Activated CD4-positive, CD25-positive, alpha-beta regulatory T cell treated with anti-CD3 and anti-CD28 coated beads, Interleukin-2, amount 50 U/mL, for 24 hours (primary cell): ENCODE measurements at regions not wholly inside any gene's neighbourhood (a gene's known extent, or its start where the extent isn't known, plus 50 kb on each side); places are given as distances from the start of the nearest gene placed in this dataset.

ENCODE experiments used
- ATAC-seq, 2 donors: fragments of 150-1000 bp; cut with Tn5 transposase; one replicate each; pipeline ENCODE4 v1.10.0; 2021; ENCODE audit warnings: mild to moderate bottlenecking in 1 of 2, moderate library complexity in 1 of 2

DNA sequence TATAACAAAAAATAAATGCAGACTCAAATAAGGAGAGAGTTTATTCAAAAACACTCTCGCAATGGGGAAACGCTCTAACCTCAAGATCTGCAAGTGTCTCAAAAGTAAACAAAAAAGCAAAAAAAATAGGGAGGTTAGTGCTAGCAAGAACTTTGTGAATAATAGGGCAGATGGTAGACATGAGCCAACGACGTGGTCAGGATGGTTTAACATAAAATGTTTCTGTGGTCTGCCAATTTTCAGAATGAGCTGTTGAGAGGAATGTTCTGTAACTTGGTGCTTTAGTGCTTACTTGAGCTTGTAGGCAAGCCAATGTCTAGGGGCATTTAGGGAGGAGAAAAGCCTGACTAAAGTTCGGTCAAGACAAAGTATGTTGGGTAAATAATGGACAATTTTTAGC, 1813.9 kb upstream of the CDH6 start:
- ATAC-seq = no peak

DNA sequence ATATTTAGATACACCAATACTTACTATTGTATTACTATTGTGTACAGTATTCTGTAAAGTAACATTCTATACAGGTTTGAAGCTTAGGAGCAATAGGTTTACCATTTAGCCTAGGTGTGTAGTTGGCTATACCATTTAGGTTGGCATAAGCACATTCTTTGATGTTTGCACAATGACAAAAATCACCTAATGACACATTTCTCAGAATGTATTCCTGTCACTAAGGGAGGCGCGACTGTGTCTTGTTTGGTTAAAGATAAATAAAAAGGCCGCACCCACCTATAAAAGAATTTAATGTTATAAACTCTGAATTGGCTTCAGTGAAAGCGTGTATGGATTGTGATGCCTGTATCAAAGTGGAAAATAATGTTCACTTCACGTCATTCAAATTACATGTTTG, 1815.4 kb upstream of the CDH6 start:
- ATAC-seq = no peak

DNA sequence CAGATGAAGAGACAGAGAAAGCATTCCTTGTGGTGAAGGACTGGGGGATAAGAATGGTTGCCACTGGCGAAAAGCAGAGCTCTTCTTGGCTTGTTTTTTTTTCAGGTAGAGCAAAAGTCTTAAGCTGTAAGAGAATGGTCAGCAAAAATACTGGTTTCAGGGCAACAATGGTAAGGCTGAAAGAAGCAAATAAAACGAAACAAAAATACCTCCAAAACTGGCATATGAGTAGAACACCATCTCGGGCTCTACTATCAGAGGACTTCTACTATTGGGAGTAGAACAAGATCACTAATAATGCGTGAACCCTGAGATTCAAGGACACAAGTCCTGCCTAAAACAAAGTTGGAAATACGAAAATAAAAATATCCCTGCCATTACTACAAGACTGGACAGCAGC, 1823.2 kb upstream of the CDH6 start:
- ATAC-seq = no peak

DNA sequence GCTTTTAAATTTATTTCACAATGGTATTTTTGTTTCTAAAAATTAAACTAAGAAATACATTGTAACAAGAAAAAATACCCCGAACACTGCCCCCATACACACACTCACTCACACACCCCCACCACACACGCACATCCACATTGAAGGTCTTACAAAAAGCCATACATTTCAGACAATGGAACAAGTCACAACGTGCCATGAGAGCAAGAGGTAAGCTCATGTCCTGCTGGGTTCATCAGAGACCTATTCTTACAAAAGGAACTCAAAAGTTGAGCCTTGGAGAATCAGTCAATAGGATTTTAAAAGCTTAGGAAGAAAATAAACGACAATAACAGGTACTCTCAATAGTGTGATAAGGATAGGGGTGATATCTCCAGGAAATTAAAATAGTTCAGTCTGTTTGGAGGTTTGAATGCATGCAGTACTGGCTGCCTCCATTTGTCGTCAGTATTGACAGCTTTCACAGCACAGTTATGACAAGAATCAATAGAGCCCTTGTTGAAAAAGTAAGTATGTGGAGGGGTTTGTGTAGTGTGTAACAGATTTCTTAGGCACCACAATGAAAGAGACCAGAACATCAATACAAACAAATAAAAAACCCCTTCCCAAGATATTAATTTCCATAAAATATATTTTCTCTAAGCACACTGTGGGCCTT, 1826.2 kb upstream of the CDH6 start:
- no peak for ATAC-seq

DNA sequence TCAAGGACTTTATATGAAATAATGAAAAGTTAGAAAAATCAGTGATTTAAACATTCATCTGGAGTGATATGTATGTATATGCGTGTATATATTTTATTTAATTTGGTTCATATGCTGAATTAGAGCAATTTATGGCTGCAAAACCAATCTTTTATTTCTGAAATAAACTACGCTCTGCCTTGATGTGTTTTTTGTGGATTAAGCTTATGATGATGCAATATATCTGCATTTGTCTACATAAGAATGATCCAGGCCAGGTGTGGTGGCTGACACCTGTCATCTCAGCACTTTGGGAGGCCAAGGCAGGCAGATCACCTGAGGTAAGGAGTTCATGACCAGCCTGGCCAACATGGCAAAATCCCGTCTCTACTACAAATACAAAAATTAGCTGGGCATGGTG, 1842.3 kb upstream of the CDH6 start:
- ATAC-seq = no peak

DNA sequence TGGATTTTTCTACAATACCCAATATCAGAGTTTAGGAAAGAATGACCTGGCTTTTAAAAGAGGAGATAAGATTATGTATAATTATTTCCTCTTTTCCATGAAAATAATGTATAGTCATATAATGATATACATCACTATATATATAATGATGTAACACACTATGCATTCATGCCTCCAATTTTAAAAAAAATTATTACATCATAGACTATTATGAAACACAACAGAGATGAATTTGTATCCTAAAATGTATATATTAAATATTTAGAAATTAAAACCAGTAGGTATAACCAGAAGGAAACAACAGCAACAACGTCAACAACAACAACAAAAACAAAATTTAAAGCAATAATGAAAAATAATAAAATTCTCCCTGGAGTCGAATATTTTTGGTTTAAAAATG, 1856.5 kb upstream of the CDH6 start:
- ATAC-seq = no peak

DNA sequence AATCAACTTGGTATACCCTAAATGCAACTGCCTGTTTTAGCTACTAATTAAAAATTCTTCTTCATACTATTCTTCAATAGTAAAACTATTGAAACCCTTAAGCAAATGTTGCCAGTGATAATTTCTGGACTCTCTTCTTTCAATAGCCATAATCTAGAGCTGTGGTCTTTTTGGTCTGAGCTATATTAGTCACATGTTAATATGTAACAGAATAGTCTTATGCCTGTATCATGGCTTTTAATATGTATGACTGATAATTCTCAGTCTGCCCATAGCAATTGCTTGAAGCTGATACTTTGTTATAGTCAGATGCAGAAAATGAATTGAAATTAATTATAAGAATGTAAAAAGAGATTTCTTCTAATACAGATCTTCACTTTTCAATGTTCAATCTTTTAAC, 1871.9 kb upstream of the CDH6 start:
- ATAC-seq = no peak

DNA sequence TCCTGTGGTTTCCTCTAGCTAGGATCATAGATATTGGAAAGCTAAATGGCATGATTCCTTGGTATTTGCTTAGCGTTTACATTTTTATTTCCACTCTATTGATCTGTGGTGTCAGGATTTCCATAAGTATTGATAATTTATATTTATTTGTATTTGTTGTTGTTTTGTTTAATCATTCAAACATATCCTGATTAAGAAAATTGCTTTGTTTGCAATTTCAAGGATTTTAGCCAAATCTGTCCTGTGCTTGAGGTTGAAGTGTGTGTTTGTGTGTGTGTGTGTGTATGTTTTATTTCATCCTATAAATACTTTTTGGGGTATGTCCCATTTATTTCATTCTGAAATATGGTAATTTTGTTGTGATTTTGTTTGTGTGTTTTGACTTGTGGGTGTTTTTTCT, 1884.1 kb upstream of the CDH6 start:
- no peak for ATAC-seq

DNA sequence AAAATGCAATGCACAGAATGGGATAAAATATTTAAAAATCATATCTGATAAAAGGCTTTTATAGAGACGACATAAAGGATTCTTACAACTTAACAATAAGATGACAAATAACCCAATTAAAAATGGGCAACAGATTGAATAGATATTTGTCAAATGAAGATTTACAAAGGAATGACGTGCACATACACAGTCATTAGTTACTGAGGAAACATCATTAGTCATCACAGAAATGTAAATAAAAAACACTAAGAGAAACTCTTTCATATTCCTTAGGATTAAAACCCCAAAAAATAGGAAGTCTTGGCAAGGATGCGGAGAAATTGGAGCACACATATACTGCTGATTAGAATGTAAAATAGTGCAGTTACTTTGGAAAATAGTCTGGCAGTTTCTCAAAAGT, 1886.0 kb upstream of the CDH6 start:
- no peak for ATAC-seq

DNA sequence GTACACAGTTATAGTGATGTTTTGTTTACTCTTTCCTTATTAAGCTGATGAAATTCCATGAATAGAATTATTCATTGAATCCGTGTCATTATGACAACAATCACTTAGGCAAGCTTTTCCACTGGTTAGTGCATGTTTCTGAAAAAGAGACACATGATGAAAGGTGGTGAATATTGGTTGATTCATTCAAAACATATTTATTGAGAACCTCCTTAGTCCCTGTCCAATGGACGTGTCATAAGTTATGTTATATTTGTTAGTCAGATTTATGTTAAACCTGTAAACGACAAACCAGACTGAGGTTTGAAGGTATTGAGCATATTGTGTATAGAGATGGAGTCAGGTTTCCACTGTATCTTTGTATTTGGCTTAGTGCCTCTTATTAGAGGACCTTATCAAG, 1888.9 kb upstream of the CDH6 start:
- ATAC-seq = no peak

DNA sequence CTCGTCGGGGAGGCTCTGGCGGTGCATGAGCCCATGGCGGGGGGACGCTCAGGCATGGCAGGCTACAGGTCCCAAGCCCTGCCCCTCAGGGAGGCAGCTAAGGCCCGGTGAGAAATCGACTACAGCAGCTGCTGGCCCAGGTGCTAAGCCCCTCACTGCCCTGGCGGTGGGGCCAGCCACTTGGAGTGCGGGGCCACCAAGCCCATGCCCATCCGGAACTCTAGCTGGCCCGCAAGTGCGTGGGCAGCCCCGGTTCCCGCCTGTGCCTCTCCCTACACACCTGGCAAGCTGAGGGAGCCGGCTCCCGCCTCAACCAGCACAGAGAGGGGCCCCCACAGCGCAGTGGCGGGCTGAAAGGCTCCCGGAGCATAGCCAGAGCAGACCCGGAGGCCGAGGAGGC, 1896.9 kb upstream of the CDH6 start:
- ATAC-seq = no peak

DNA sequence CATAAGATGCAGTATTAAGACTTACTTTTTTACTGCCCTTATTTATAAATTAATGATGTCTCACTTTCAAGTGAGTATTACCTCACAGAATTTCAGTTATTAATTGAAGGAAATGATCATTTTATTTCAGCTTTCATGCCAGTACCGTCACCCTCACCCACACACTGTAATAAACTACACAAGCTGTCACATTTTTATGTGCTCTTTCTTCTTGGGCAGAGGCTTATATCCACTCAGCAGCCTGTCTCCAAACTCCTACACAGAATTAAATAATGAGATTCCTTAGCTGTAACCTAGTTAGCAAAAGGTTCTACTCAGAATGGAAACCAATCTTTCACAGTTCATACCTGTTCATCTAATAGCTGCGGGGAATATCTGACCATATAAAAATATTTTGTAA, 1915.8 kb upstream of the CDH6 start:
- no peak for ATAC-seq

DNA sequence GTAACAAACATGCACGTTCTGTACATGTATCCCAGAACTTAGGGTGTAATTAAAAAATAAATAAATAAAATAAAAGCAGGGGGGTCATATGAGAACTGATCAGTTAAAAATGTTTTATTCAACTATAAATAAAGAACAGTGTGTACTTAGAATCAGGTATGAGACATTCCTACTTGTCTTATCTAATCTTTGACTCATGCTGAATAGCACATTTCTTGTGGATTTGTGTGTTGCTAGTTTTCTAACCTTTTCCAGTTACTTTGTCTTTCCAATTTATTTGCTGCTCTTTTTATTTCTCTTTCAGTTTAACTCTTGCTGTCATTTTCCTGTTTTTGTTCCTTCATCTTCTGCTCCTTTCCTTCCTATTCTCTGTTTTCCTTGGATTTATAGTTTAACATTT, 1917.1 kb upstream of the CDH6 start:
- ATAC-seq = no peak

DNA sequence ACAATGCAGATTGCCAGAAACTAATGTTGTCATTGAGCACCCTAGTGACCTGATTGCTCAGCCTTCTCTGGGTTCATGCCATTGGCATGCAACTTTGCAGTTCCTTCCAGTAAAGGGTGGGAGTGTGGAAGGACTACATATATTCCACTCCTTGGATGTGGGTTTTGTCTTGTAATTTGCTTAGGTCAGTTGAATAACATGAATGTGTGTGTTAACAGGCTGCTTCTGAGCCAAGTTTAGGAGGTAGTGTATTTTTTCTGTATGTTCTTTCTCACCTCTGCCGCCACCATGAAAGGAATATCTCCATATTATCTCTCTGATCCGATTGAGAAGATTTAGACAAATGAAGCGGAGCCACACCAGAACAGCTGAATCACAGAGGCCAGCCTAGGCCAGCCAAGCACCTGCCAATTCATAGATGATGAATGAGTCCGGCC, 1929.6 kb upstream of the CDH6 start:
- no peak for ATAC-seq

DNA sequence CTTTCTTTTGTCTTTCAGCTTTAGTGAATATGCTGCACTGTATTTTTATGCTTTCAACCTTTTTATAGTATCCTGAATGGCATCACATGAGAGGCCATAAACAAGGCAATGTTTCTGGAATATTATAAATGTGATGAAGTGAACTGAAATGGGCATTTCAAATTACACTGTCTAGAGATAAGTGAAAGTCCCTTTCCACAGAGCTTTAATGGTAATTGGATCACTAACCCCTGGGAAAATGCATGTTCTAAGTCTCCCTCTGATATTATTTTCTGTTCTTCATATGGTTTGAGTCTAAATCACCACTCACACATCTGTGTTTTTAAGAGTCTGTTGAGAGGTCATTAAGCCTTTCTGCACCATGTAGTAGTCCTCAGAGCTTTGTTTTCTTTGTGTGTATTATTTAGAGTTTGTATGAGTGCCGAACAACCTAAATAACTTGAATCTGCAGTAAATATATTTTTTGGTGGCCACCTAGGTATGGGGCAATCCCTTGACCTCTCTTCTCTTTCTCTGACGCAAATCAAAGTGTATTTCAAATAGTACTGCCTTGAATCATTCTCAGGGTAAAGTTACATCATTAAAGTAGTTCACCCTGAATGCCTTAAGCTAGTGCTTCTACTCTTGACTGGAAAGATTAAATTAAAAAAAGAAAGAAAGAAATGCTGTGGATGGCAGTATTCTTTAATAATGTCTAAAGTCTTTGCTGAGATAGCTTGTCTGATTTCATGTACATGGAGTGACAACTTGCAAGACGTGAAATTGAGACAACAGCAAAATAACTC, 1931.0 kb upstream of the CDH6 start:
- no peak for ATAC-seq

DNA sequence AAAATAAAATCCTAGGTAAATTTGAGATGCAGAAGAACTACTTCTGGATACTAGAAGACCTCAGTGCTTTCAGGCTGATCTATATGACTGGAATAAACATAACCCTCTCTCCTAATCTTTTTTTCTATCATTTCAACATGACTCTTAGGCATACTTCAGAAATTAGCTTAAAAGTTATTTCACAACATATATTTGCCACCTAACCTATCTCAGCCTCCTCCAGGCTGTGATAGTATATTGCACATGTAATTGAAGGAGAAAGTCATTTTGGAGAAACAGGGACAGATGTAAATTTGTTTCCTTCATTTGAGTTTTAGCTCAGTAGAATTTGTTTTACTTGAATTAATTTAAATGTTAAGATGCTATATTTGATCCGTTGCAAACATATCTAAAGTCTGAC, 1932.3 kb upstream of the CDH6 start:
- ATAC-seq = no peak

DNA sequence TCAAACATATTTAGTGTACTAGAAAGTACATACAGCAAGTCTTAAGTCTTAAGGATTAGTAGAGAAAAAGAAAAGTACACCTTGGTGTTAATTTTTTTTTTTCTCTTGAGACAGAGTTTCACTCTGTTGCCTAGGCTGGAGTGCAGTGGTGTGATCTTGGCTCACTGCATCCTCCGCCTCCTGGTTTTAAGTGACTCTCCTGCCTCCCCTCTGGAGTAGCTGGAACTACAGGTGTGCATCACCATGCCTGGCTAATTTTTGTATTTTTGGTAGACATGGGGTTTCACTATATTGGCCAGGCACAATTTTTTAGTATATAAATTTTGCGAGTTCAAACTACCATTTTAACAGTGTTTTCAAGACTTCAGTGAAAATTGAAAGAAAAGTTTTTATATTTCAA, 1941.1 kb upstream of the CDH6 start:
- ATAC-seq = no peak

DNA sequence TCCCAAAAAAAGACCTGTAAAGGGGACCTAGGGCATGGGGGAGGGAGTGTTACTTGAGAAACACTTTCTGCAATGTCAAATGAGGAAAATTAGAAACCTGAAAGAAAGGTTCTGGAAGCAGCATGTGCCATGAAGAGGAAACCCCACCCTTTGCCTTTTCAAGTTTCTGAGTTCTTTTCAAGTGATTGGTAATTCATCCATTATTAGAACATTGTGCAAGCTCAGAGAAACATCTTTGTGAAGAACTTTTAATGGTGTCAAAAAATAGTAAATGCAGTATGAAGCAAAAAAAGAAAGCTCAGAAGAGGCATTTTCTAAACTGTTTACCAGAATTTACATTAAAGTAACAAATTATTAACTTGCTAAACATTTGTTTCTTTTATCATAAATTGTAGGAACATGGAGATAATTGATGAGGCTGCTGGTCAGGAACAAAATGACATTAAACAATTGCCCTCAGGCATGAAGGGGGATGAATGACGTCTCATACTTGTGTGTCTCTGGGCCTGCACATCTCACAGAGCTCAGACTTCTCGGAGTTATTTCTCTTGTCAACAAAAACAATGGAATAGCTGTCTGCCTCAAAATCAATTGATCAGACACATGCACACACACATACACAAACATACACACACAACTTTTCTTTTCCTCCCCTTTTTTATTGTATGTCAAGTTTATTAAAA, 1946.0 kb upstream of the CDH6 start:
- no peak for ATAC-seq

DNA sequence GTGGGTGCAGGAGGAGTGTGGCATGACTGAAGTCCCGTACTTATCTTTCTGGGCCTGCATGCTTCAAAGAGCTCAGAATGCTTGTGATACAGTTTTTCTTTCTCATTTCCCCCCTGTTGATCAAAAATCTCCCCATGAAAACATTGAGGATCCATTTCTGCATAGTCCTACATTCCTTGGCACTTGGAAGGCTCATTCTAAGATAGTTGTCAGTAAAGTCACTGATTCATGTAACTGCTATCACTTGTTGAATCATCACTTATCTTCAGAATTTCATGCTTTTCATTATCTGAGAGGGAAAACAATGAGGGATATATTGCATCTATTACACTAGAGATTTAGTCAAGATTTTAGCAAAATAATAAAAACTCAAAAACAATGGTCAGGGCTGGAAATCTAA, 1953.1 kb upstream of the CDH6 start:
- no peak for ATAC-seq

DNA sequence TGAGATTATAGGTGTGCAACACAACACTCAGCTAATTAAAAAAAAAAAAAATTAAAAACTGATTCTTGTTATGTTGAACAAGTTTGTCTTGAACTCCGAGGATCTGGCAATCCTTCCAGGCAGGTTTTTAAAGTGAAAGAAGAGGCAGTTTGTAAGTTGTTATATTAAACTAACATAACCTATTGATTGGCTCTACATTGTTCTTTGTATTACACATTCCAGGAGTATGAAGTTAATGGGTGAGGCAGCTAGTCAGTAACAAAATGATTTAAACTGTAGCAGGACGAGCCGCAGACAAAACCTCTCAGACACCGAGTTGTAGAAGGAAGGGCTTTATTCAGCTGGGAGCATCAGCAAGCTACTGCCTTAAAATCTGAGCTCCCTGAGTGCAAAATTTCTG, 1953.9 kb upstream of the CDH6 start:
- no peak for ATAC-seq

DNA sequence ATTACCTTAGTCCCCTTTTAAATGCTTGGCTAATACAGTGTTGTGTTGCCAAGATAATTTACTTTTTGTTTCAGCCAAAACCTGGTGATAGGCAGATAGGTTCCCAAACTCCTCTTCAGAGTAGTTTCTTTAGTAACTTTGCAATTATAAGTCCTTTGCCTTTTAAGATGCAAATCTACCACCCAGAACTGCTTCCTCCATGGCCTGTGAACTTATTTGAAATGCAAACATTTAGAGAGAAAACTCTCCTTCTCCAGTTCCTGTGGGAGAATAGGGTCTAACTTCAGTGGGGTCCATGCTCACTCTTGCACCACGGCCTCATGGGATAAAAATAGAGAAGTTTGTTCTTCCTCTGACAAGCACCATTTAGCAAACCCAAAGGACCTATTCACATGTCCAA, 1955.4 kb upstream of the CDH6 start:
- ATAC-seq = no peak

DNA sequence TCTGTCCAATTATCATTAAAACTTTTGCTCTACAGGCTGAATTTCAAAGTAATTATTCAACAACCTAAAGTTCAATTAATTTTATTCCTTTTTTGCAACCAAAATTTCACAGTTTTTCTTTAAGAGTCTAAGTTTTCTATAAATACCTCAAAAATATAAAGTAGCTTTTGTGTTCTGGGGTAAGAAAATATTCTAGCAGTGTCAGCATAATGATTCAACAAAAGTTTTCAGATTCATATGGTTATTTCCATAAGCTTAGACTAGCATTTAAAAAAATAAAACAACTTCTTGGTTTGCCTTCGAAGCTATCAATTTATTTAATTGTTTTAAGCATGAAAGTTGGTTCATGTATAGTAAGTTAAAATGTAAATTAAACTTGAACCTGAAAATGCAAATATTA, 1962.3 kb upstream of the CDH6 start:
- ATAC-seq = no peak

DNA sequence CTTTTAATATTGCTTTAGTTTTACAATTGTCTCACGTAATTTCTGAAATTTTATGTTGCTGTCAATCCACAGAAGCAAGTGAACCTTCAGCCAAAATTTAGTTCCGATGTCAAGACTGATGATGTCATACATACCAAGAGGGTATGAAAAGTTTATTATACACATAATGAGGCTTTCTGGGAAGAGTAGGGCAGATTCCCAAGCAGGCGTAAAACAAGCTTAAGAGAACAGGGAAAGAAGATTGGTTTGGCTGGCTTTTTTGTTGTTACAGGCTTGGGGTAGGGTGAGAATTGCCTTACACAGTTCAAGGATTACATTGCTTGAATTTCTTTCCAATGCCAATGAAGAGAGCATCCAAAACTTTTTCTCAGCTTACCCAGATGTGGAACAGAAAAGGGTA, 1962.9 kb upstream of the CDH6 start:
- ATAC-seq = no peak

DNA sequence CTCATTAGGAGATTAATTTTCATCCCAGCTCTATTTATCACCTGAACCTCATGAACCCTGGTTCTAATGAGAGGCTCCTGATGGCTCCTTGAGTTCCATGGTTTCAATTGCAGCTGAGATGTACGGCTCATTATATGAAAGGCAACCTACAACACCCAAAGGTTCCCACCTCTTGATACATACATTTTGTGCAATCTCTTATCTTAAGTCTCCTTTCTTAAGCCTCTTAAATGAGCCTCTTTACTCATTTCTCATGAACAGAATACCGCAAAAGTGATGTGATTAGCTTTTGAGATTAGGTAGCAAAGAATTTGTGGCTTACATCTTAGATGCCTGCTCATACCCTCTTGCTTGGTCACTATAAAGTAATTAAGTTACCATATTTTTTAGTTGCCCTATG, 1964.0 kb upstream of the CDH6 start:
- ATAC-seq = no peak
